ENCODE measurements at regions not wholly inside any gene's neighbourhood (a gene's known extent, or its start where the extent isn't known, plus 50 kb on each side); places are given as distances from the start of the nearest gene placed in this dataset.
"Not testable (repeated sequence)": the region's sequence is repeated elsewhere in the genome, so short reads cannot be mapped to it uniquely, and the experiment has no call there.

- FAIRE-seq, result no peak
Measured at GRCh38 chr14:51564986-51565604, 86.6 kb upstream of the FRMD6 start.

DNA sequence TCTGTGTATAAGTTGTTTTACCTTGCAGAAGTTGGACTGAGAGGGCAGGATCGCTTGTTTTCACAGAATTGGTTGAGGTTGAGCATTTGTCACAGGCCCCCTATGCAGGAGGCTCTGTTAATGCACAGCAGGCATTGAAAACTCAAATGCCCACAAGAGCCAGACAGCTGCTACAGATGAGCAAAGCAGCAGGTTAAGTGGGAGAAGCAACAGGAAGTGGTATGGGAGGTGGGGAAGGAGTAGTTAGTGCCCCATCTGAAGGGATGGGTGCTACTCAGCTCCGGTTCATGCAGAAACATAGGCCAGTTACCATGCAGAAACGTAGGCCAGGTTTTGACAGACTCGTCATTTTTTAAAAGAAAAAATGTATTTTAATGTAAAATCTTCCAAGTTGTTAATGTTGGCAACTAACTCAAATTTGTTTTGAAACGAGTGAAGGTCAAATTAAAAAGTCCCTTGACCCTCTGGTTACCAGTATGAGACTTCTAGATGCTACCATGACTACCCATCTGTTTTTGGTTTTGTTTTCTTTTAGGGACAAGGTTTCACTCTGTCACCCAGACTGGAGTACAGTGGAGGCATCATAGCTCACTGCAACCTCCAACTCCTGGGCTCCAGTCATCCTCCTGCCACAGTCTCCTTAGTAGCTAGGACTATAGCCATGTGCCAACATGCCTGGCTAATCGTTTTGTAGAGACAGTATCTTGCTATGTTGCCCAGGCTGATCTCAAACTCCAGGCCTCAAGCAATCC, 84.7 kb upstream of the FRMD6 start:
- FAIRE-seq (no peak), DNase-seq (ENCODE audit: insufficient read length, low spot score) (no peak)

More at GRCh38 chr14:51564986-51565604, 86.6 kb upstream of the FRMD6 start:
- DNase-seq (ENCODE audit: insufficient read length, low spot score), result no peak

DNA sequence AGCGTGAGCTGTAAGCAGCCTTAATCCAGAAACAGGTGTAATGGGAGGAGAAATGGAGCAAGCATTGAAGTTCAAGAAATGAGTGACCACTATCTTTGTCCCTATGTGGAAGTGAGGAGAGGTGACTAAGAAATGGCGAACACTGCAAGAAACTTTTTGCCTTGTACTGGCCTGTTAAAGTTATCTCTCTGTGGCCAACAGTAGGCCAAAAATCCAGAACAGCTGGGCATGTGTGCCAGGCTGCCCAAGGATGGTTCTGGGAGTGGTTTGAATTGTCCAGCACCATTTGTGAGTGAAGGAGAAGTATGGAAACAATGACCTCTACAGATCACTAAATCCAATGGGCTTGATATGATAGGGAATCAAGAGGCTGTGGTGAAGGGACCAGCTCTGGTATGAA, 83.3 kb upstream of the FRMD6 start:
- FAIRE-seq (no peak), DNase-seq (ENCODE audit: insufficient read length, low spot score) (no peak)

DNA sequence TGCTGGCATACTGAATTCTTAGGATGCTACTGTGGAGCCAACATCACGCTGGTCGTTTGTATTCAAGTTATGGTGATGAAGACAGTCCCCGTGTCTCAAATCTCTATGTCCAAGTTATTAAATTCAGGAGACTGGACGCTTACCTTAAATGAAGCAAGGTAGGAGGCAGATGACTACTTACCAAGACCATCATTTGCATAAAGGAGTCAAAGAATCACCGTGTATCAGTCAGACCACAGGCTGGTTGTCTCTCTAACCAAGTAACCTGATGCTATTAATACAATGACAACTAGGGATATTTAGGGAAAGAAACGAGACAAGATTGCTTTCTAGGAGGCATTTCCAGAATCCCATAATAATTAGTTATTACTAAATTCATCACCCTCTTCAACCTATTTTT, 78.1 kb upstream of the FRMD6 start:
- DNase-seq (ENCODE audit: insufficient read length, low spot score), result no peak
- FAIRE-seq, result no peak

DNA sequence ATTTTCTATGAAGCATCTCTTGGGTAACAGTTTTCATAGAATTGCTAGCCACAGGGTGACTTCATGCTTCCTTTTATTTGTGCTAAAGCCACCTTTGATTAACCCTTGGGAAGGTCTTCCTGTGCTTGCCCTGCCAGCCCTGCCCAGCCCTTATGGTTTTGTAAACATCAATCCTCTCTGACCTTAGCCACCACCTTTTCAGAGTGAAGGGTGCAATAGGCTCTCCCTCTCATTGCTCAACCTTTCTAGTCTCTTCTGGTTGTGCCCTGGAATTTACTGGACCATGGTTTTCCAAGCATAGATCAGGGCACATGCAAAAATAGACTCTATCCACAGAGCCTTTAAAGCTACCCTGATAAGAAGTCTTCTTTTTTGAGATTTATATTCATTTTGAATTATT, 77.7 kb upstream of the FRMD6 start:
- DNase-seq (ENCODE audit: insufficient read length, low spot score) (no peak), FAIRE-seq (no peak)

- FAIRE-seq, result no peak
- no peak for DNase-seq (ENCODE audit: insufficient read length, low spot score)
Measured at GRCh38 chr14:51575349-51576116, 76.2 kb upstream of the FRMD6 start.

DNA sequence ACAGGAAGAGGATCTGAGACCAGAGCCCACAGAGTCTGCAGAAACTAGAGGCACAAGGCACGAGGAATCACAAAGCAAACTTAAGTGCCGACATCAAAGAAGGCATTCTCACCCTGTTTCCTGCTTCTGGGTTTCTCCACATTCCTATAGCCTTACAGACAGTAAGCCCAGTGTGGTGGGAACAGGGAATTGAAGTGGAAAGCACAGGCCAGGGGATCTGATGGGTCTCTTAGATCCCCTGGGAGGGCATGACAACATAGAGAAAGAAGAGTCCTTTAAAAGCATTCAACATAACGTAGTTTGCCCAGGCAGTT, 75.6 kb upstream of the FRMD6 start:
- FAIRE-seq (no peak), DNase-seq (ENCODE audit: insufficient read length, low spot score) (no peak)

GRCh38 chr14:51576879-51577278, 74.8 kb upstream of the FRMD6 start:
- no peak for FAIRE-seq
- no peak for DNase-seq (ENCODE audit: insufficient read length, low spot score)

- FAIRE-seq (no peak), DNase-seq (ENCODE audit: insufficient read length, low spot score) (no peak)
Measured at GRCh38 chr14:51578853-51579252, 72.9 kb upstream of the FRMD6 start.

- FAIRE-seq, result no peak
- DNase-seq (ENCODE audit: insufficient read length, low spot score), result peak; percentile 23
Measured at GRCh38 chr14:51581017-51581881, 70.5 kb upstream of the FRMD6 start.

- FAIRE-seq, result no peak
Measured at GRCh38 chr14:51582437-51582836, 69.3 kb upstream of the FRMD6 start.

GRCh38 chr14:51585055-51585454, 66.7 kb upstream of the FRMD6 start:
- FAIRE-seq (no peak), DNase-seq (ENCODE audit: insufficient read length, low spot score) (no peak)

More at GRCh38 chr14:51582437-51582836, 69.3 kb upstream of the FRMD6 start:
- DNase-seq (ENCODE audit: insufficient read length, low spot score), result no peak

DNA sequence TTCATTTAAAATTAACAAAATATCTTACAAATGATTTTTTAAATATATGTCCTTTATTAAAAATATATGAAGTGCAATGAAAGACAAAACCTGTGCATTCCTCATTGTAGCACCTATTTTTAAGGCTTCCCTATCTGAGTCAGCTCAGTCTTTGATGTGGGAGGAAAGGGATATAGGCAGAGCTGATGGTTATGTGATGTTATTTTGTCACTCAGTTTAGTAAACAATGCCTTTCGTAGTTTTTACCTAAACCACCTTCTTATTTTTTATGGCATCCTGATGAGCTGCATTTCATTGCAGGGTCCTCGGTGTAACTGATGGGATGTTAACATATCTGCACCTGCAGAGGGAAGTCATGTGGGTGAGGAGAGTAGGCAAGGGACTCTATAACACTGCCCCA, 58.9 kb upstream of the FRMD6 start:
- FAIRE-seq (no peak), DNase-seq (ENCODE audit: insufficient read length, low spot score) (no peak)

DNA sequence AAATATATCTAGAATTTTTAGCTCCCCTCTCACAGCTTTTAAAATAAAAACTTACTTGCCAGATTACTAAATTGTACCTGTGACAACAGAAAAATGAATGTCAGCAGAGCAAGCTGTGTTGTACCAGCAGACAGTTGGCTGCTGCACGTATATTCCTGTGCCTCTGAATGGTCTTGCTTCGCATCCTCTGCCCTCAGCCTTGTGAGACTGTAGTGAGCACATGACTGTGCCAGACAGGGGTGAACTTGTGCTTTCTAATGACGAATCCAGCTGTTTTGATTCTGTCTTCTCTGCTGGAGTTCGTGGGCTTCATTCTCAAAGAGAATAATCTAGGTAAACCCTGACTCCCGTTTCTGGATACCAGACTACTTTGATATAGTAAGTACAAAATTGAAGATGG, 58.3 kb upstream of the FRMD6 start:
- no peak for FAIRE-seq
- DNase-seq (ENCODE audit: insufficient read length, low spot score), result no peak

DNA sequence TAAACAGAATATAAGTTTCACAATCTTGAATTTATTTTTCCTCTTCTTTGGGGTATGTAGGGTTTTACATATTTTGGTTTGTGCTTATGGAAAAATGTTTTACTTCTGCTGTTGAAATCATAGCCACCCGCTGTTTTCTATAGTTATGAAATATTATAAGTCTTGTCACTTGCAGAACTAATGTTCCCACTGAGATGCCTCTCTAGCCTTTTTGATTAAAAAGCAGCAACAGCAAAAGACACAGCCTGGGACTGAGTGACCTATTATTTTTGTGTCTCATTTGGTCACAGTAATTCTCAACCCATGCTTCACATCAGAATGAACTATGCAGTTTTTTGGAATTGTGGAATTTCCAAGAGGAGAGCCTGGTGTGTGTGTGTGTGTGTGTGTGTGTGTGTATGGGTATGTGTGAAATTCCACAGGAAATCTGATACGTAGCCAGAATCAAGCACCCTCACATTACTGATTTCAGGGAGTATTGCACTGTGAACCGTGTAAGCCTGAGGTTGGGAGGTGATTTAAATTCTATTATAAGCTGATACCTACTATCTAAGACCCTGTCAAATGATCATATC, 55.7 kb upstream of the FRMD6 start:
- DNase-seq (ENCODE audit: insufficient read length, low spot score), result no peak

DNA sequence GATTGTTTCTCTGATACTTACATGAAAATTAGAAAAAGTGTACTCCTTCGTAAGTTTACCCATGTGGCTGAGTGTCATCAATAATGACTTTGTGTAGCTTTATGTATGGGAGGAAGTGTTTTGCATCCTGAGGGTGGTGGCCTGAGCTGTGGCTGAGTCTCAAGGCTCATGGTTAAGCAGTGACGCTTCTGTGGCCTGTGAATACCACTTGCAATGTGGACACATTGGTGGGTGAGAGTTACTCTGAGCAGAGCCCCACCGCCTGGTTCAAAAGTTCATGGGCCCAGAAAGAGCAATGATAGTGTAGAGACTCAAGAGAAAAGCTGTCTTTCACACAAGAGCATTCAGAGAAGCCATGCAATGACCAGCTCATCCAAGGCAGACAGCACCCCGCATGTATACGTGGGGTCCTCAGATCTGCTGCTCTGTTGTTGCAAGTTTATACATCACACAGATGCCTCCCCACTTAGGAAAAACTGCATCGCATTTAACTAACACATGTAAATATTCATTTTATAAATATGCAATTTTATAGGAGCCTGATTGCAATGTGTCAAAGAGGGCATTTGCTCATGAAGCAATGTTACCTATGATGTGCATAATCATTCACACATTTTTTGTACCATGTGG, 55.1 kb upstream of the FRMD6 start:
- FAIRE-seq (peak; percentile 48), DNase-seq (ENCODE audit: insufficient read length, low spot score) (no peak)

More for the DNA sequence above, 55.7 kb upstream of the FRMD6 start:
- FAIRE-seq, result no peak

GRCh38 chr14:51597261-51598001, 54.3 kb upstream of the FRMD6 start:
- DNase-seq (ENCODE audit: insufficient read length, low spot score) (no peak), FAIRE-seq (no peak)

GRCh38 chr14:51598924-51599600, 52.6 kb upstream of the FRMD6 start:
- FAIRE-seq; DNase-seq (ENCODE audit: insufficient read length, low spot score): not testable (repeated sequence)

GRCh38 chr14:51600658-51601057, 51.1 kb upstream of the FRMD6 start:
- no peak for DNase-seq (ENCODE audit: insufficient read length, low spot score)
- no peak for FAIRE-seq

Measured in HTR-8/SVneo (cell line).